Left colon (tissue), 2 donors: ENCODE measurements at regions not wholly inside any gene's neighbourhood (a gene's known extent, or its start where the extent isn't known, plus 50 kb on each side); places are given as distances from the start of the nearest gene placed in this dataset.

Source experiments
- ATAC-seq: fragments of 200-7000 bp; cut with Tn5 transposase; one replicate; pipeline ENCODE4 v1.9.1; 2020; ENCODE audit warnings: mild to moderate bottlenecking, moderate library complexity
- DNase-seq, 2 donors: peaks; one replicate each; pipeline ENCODE4 v3.0.0-alpha.2; 2020
- intact Hi-C, 2 donors: fragments of 100-400 bp; cut with DNase I in 1 of 2; cut with micrococcal nuclease in 1 of 2; formaldehyde crosslinking; loops; one replicate each; pipeline versions ENCODE4 v1.11.2 to v1.14.0; 2022; cut with DNase I, micrococcal nuclease
- donor health status: DM: no; HTN: no; CAD: no.
- donor health status: DM: yes; HTN: yes; CAD: no.

- ATAC-seq (no peak), DNase-seq (no peak)
- intact Hi-C loops, result no loop called here
Observed at GRCh38 chr15:91578511-91578910, 275.0 kb upstream of the SLCO3A1 start.

- ATAC-seq (no peak), DNase-seq (no peak)
- intact Hi-C loops, result no loop called here
Observed at GRCh38 chr15:91584895-91585294, 268.6 kb upstream of the SLCO3A1 start.

GRCh38 chr15:91586560-91586959 is 266.9 kb upstream of the SLCO3A1 start:
- no peak for ATAC-seq
- DNase-seq, result no peak
- intact Hi-C loops, result no loop called here

- DNase-seq, result no peak
- no peak for ATAC-seq
- intact Hi-C loops, result no loop called here
Observed at GRCh38 chr15:91589360-91589759, 264.1 kb upstream of the SLCO3A1 start.

GRCh38 chr15:91592567-91592966 is 260.9 kb upstream of the SLCO3A1 start:
- ATAC-seq, result no peak
- no peak for DNase-seq
- intact Hi-C loops, result no loop called here

- no peak for ATAC-seq
- intact Hi-C loops, result no loop called here
- DNase-seq, result no peak
Observed at GRCh38 chr15:91593067-91593466, 260.4 kb upstream of the SLCO3A1 start.

- intact Hi-C loops, result no loop called here
- no peak for ATAC-seq
- no peak for DNase-seq
Observed at GRCh38 chr15:91593653-91594052, 259.9 kb upstream of the SLCO3A1 start.

GRCh38 chr15:91599261-91599660 is 254.2 kb upstream of the SLCO3A1 start:
- no peak for ATAC-seq

GRCh38 chr15:91603384-91604080 is 250.0 kb upstream of the SLCO3A1 start:
- DNase-seq (no peak), ATAC-seq (no peak)
- intact Hi-C loops, result no loop called here

More at GRCh38 chr15:91599261-91599660, 254.2 kb upstream of the SLCO3A1 start:
- intact Hi-C loops, result no loop called here
- no peak for DNase-seq

- ATAC-seq (no peak), DNase-seq (no peak)
- intact Hi-C loops, result no loop called here
Observed at GRCh38 chr15:91604122-91604521, 249.4 kb upstream of the SLCO3A1 start.

- intact Hi-C loops, result no loop called here
- no peak for DNase-seq
- no peak for ATAC-seq
Observed at GRCh38 chr15:91605576-91605975, 247.9 kb upstream of the SLCO3A1 start.

GRCh38 chr15:91609231-91609630 is 244.3 kb upstream of the SLCO3A1 start:
- intact Hi-C loops, result no loop called here
- ATAC-seq (no peak), DNase-seq (no peak)

- intact Hi-C loops, result no loop called here
- DNase-seq (no peak), ATAC-seq (no peak)
Observed at GRCh38 chr15:91609966-91610365, 243.5 kb upstream of the SLCO3A1 start.

GRCh38 chr15:91611561-91612323 is 241.8 kb upstream of the SLCO3A1 start:
- ATAC-seq (no peak), DNase-seq (no peak)
- intact Hi-C loops, result no loop called here

GRCh38 chr15:91620229-91620628 is 233.3 kb upstream of the SLCO3A1 start:
- ATAC-seq (no peak), DNase-seq (no peak)
- intact Hi-C loops, result no loop called here

GRCh38 chr15:91622235-91622634 is 231.3 kb upstream of the SLCO3A1 start:
- intact Hi-C loops, result no loop called here
- no peak for DNase-seq
- no peak for ATAC-seq

GRCh38 chr15:91622711-91623342 is 230.7 kb upstream of the SLCO3A1 start:
- intact Hi-C loops, result no loop called here
- DNase-seq, result no peak
- ATAC-seq, result no peak

- ATAC-seq (no peak), DNase-seq (no peak)
- intact Hi-C loops, result no loop called here
Observed at GRCh38 chr15:91624353-91624968, 229.0 kb upstream of the SLCO3A1 start.

- DNase-seq, result no peak
- ATAC-seq, result no peak
- intact Hi-C loops, result no loop called here
Observed at GRCh38 chr15:91625506-91625905, 228.0 kb upstream of the SLCO3A1 start.
